Esophagus muscularis mucosa (tissue), 4 donors: ENCODE measurements at regions not wholly inside any gene's neighbourhood (a gene's known extent, or its start where the extent isn't known, plus 50 kb on each side); places are given as distances from the start of the nearest gene placed in this dataset.

Source experiments
- DNase-seq: peaks from one replicate; pipeline ENCODE4 v3.0.0-alpha.2; 2017; ENCODE audit errors: extremely low spot score
- H3K27ac ChIP-seq, 4 donors: fragments of 200-600 bp; sonication (generic); replicated peaks in 1 of 4; 1 replicate in 3 of 4; 2 replicates in 1 of 4; pipeline ENCODE4 v1.5.1; 2016 to 2019; ENCODE audit warnings: mild to moderate bottlenecking in 1 of 4
- H3K27me3 ChIP-seq, 4 donors: fragments of 200-600 bp; sonication (generic); one replicate each; pipeline versions ENCODE4 v1.5.1 to v1.6.0; 2016 to 2019
- H3K36me3 ChIP-seq, 4 donors: fragments of 200-600 bp; sonication (generic); one replicate each; pipeline ENCODE4 v1.5.1; 2016 to 2019
- H3K4me1 ChIP-seq, 4 donors: fragments of 200-600 bp; sonication (generic); one replicate each; pipeline ENCODE4 v1.5.1; 2016 to 2019
- H3K4me3 ChIP-seq, 4 donors: fragments of 200-600 bp; sonication (generic); 1 replicate in 2 of 4; 2 replicates in 2 of 4; pipeline ENCODE4 v1.5.1; 2016 to 2019; ENCODE audit warnings: mild to moderate bottlenecking in 4 of 4, moderate library complexity in 1 of 4
- H3K9me3 ChIP-seq, 4 donors: fragments of 200-600 bp; sonication (generic); 1 replicate in 3 of 4; 2 replicates in 1 of 4; pipeline ENCODE4 v1.5.1; 2016 to 2019
- CTCF ChIP-seq, 3 experiments: fragments of 200-600 bp in 2 of 3; fragments of 450-650 bp in 1 of 3; sonication (generic) in 2 of 3; IDR thresholded peaks; one replicate each; pipeline ENCODE4 v1.5.1; 2017 to 2019; ENCODE audit warnings: antibody characterized with exemption in 3 of 3, mild to moderate bottlenecking in 2 of 3, moderate library complexity in 1 of 3
- EP300 ChIP-seq: sonication (generic); formaldehyde crosslinking; IDR thresholded peaks from one replicate; pipeline ENCODE4 v1.6.1; 2017; ENCODE audit warnings: antibody characterized with exemption
- POLR2A ChIP-seq: fragments of 450-650 bp; IDR thresholded peaks from one replicate; pipeline ENCODE4 v1.6.1; 2017; ENCODE audit warnings: antibody characterized with exemption, moderate library complexity, mild to moderate bottlenecking, low read depth
- POLR2AphosphoS5 ChIP-seq, 2 donors: sonication (generic); formaldehyde crosslinking; IDR thresholded peaks; one replicate each; pipeline ENCODE4 v1.6.1; 2017; ENCODE audit warnings: antibody characterized with exemption in 2 of 2
- WGBS: methylation state at CpG from one replicate; pipeline ENCODE4 v1.1.5; 2018; 5-methylcytosine and 5-hydroxymethylcytosine counted together
- intact Hi-C: fragments of 100-400 bp; cut with DNase I; formaldehyde crosslinking; loops from one replicate; pipeline ENCODE4 v1.15.1; 2023

GRCh38 chr2:146392631-146393030 lies 1452.2 kb upstream of the ACVR2A start:
- Histone ChIP-seq H3K9me3 (no peaks in the 10 kb centered on the region), H3K27ac (no peak overlapping the region), H3K27me3 (no peaks in the 10 kb centered on the region), H3K4me3 (no peak overlapping the region), H3K36me3 (no peaks in the 10 kb centered on the region), H3K4me1 (no peaks in the 10 kb centered on the region)
- DNase-seq: no peak
- WGBS: 77% methylated on average over 8 of the region's 8 CpGs
- intact Hi-C loops: no loop called here
- no peak for TF ChIP-seq CTCF (IDR thresholded peaks at IDR 0.05)
- TF ChIP-seq POLR2AphosphoS5 (IDR thresholded peaks at IDR 0.05): no peak
- TF ChIP-seq EP300: no peak
- no peak for TF ChIP-seq POLR2A

DNA sequence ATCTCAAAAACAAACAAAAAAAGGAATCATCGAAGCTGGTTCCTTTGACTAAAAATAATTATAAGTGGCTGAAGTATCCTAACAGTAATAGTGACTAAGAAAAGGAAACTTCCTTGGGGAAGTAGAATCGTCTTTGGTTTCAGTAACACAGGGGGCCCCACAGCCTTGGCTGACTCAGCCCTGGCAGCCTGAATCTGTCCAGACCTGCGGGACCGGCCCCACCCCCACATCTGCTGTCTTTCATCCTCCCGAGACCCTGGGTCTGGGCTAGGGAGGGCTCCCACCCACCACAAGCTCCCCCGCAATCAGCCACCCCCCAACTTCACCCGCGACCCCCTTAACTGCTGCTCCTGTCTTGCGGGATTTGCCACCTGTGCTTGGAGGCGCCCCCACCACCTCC lies 1452.6 kb upstream of the ACVR2A start:
- Histone ChIP-seq H3K9me3 (no peaks in the 10 kb centered on the region), H3K4me3 (no peak overlapping the region), H3K4me1 (no peaks in the 10 kb centered on the region), H3K27me3 (no peaks in the 10 kb centered on the region), H3K36me3 (no peaks in the 10 kb centered on the region), H3K27ac (no peak overlapping the region)
- WGBS: 86% methylated on average over 10 of the region's 10 CpGs
- TF ChIP-seq POLR2A (no peak), CTCF (IDR thresholded peaks at IDR 0.05) (no peak), POLR2AphosphoS5 (IDR thresholded peaks at IDR 0.05) (no peak), EP300 (no peak)
- intact Hi-C loops: no loop called here
- DNase-seq: no peak

GRCh38 chr2:146388757-146389156 lies 1456.1 kb upstream of the ACVR2A start:
- H3K9me3 ChIP-seq: no peaks in the 10 kb centered on the region
- no peak overlapping the region for H3K4me3 ChIP-seq
- TF ChIP-seq POLR2A (no peak), CTCF (IDR thresholded peaks at IDR 0.05) (no peak), EP300 (no peak), POLR2AphosphoS5 (IDR thresholded peaks at IDR 0.05) (no peak)
- intact Hi-C loops: no loop called here
- H3K36me3 ChIP-seq: no peaks in the 10 kb centered on the region
- DNase-seq: no peak
- H3K4me1 ChIP-seq: no peaks in the 10 kb centered on the region
- WGBS: 66% methylated on average over 2 of the region's 2 CpGs
- no peaks in the 10 kb centered on the region for H3K27me3 ChIP-seq
- no peak overlapping the region for H3K27ac ChIP-seq

GRCh38 chr2:146386096-146386495 lies 1458.7 kb upstream of the ACVR2A start:
- Histone ChIP-seq H3K4me3 (no peak overlapping the region), H3K4me1 (no peaks in the 10 kb centered on the region), H3K9me3 (no peaks in the 10 kb centered on the region), H3K36me3 (no peaks in the 10 kb centered on the region), H3K27ac (no peak overlapping the region), H3K27me3 (no peaks in the 10 kb centered on the region)
- intact Hi-C loops: no loop called here
- 73% methylated on average over 1 of the region's 1 CpG for WGBS
- DNase-seq: no peak
- TF ChIP-seq POLR2AphosphoS5 (IDR thresholded peaks at IDR 0.05) (no peak), EP300 (no peak), CTCF (IDR thresholded peaks at IDR 0.05) (no peak), POLR2A (no peak)

DNA sequence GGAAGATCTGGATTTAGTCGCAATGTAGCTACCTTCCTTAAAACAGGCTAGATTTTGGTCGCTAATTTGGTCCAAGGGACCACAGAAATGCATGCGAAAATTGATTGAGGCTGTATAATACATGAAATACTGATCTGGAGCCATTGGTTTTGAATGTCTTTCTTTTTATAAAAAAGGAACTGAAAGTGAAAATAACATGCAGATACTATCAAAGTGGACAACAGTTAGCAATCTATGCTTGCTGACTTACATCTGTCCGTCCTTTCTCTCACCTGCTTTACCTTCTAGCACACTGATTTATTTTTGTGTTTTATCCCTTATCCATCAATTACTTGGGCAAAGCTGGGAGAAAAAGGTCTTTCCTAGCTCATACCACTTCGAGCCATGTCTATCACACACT lies 1459.8 kb upstream of the ACVR2A start:
- Histone ChIP-seq H3K27ac (no peak overlapping the region), H3K4me1 (no peaks in the 10 kb centered on the region), H3K9me3 (no peaks in the 10 kb centered on the region), H3K36me3 (no peaks in the 10 kb centered on the region), H3K27me3 (no peaks in the 10 kb centered on the region), H3K4me3 (no peak overlapping the region)
- TF ChIP-seq CTCF (IDR thresholded peaks at IDR 0.05): no peak
- TF ChIP-seq EP300: no peak
- TF ChIP-seq POLR2A: no peak
- TF ChIP-seq POLR2AphosphoS5 (IDR thresholded peaks at IDR 0.05): no peak
- WGBS: 86% methylated on average over 5 of the region's 5 CpGs
- no peak for DNase-seq
- intact Hi-C loops: no loop called here
